ENCODE measurements at regions not wholly inside any gene's neighbourhood (a gene's known extent, or its start where the extent isn't known, plus 50 kb on each side); places are given as distances from the start of the nearest gene placed in this dataset.

- no peaks in the 10 kb centered on the region for H3F3A ChIP-seq (ENCODE audit: insufficient read depth, low read length)
- H3K9me2 ChIP-seq (replicated peaks; ENCODE audit: insufficient read depth, low read length): no peaks in the 10 kb centered on the region
- no peaks in the 10 kb centered on the region for H3K79me2 ChIP-seq (ENCODE audit: low read length)
- no peaks in the 10 kb centered on the region for H3K4me1 ChIP-seq (ENCODE audit: low read length)
- no peak overlapping the region for H3K4me3 ChIP-seq (ENCODE audit: low read length)
- no peaks in the 10 kb centered on the region for H3K27me3 ChIP-seq (replicated peaks; ENCODE audit: insufficient read depth, low read length)
- DNase-seq: no peak
- no peak overlapping the region for H3K4me2 ChIP-seq (ENCODE audit: low read depth, low read length)
- H4K20me1 ChIP-seq (ENCODE audit: insufficient read depth, low read length): no peaks in the 10 kb centered on the region
- no peak overlapping the region for H2AFZ ChIP-seq (ENCODE audit: low read length)
- TF ChIP-seq EZH2phosphoT487 (IDR thresholded peaks at IDR 0.05; ENCODE audit: low read length): no peak
- no peak for TF ChIP-seq CTCF (IDR thresholded peaks at IDR 0.05; ENCODE audit: low read length)
- TF ChIP-seq EZH2 (optimal IDR thresholded peaks at IDR 0.05; ENCODE audit: low read depth, low read length): no peak
- no peak overlapping the region for H3K27ac ChIP-seq (ENCODE audit: low read length)
- H3K9ac ChIP-seq (ENCODE audit: low read length): no peak overlapping the region
- H3K36me3 ChIP-seq (replicated peaks; ENCODE audit: insufficient read depth, low read length): no peaks in the 10 kb centered on the region
- no peaks in the 10 kb centered on the region for H3K9me3 ChIP-seq (replicated peaks; ENCODE audit: insufficient read depth, low read length)
Measured at GRCh38 chr5:32932241-32932935, 221.3 kb downstream of the NPR3 start.

- Histone ChIP-seq H3K27ac (ENCODE audit: low read length) (no peak overlapping the region), H3K9ac (ENCODE audit: low read length) (no peak overlapping the region), H3K36me3 (replicated peaks; ENCODE audit: insufficient read depth, low read length) (no peaks in the 10 kb centered on the region), H3K4me2 (ENCODE audit: low read depth, low read length) (no peak overlapping the region), H3K4me3 (ENCODE audit: low read length) (no peak overlapping the region), H3K9me3 (replicated peaks; ENCODE audit: insufficient read depth, low read length) (no peaks in the 10 kb centered on the region), H2AFZ (ENCODE audit: low read length) (no peak overlapping the region), H3F3A (ENCODE audit: insufficient read depth, low read length) (no peaks in the 10 kb centered on the region), H3K79me2 (ENCODE audit: low read length) (no peaks in the 10 kb centered on the region), H3K9me2 (replicated peaks; ENCODE audit: insufficient read depth, low read length) (no peaks in the 10 kb centered on the region), H3K27me3 (replicated peaks; ENCODE audit: insufficient read depth, low read length) (no peaks in the 10 kb centered on the region), H3K4me1 (ENCODE audit: low read length) (no peaks in the 10 kb centered on the region), H4K20me1 (ENCODE audit: insufficient read depth, low read length) (no peaks in the 10 kb centered on the region)
- DNase-seq: no peak
- TF ChIP-seq EZH2phosphoT487 (IDR thresholded peaks at IDR 0.05; ENCODE audit: low read length) (no peak), CTCF (IDR thresholded peaks at IDR 0.05; ENCODE audit: low read length) (no peak), EZH2 (optimal IDR thresholded peaks at IDR 0.05; ENCODE audit: low read depth, low read length) (no peak)
Measured at GRCh38 chr5:32933692-32934091, 222.6 kb downstream of the NPR3 start.

- H3K9ac ChIP-seq (ENCODE audit: low read length): no peak overlapping the region
- no peak overlapping the region for H3K4me2 ChIP-seq (ENCODE audit: low read depth, low read length)
- H3K27me3 ChIP-seq (replicated peaks; ENCODE audit: insufficient read depth, low read length): no peaks in the 10 kb centered on the region
- no peaks in the 10 kb centered on the region for H3F3A ChIP-seq (ENCODE audit: insufficient read depth, low read length)
- no peaks in the 10 kb centered on the region for H3K79me2 ChIP-seq (ENCODE audit: low read length)
- no peaks in the 10 kb centered on the region for H4K20me1 ChIP-seq (ENCODE audit: insufficient read depth, low read length)
- no peaks in the 10 kb centered on the region for H3K36me3 ChIP-seq (replicated peaks; ENCODE audit: insufficient read depth, low read length)
- TF ChIP-seq EZH2phosphoT487 (IDR thresholded peaks at IDR 0.05; ENCODE audit: low read length): no peak
- TF ChIP-seq CTCF (IDR thresholded peaks at IDR 0.05; ENCODE audit: low read length): no peak
- TF ChIP-seq EZH2 (optimal IDR thresholded peaks at IDR 0.05; ENCODE audit: low read depth, low read length): no peak
- H2AFZ ChIP-seq (ENCODE audit: low read length): no peak overlapping the region
- H3K9me3 ChIP-seq (replicated peaks; ENCODE audit: insufficient read depth, low read length): no peaks in the 10 kb centered on the region
- H3K4me3 ChIP-seq (ENCODE audit: low read length): no peak overlapping the region
- H3K4me1 ChIP-seq (ENCODE audit: low read length): no peaks in the 10 kb centered on the region
- DNase-seq: no peak
- no peak overlapping the region for H3K27ac ChIP-seq (ENCODE audit: low read length)
- no peaks in the 10 kb centered on the region for H3K9me2 ChIP-seq (replicated peaks; ENCODE audit: insufficient read depth, low read length)
Measured at GRCh38 chr5:32934529-32934928, 223.4 kb downstream of the NPR3 start.
